Head of caudate nucleus (tissue), 42 donors: ENCODE measurements at regions not wholly inside any gene's neighbourhood (a gene's known extent, or its start where the extent isn't known, plus 50 kb on each side); places are given as distances from the start of the nearest gene placed in this dataset.
A peak's percentile ranks its signal among the peaks of the same experiment; 100 is the strongest.
"Not testable (repeated sequence)": the region's sequence is repeated elsewhere in the genome, so short reads cannot be mapped to it uniquely, and the experiment has no call there.

ENCODE experiments used
- DNase-seq, 42 donors: peaks; one replicate each; pipeline versions ENCODE4 v3.0.0 to v3.0.0-alpha.2; 2020 to 2021; ENCODE audit warnings: mixed read lengths in 7 of 42
- intact Hi-C: fragments of 100-400 bp; cut with DNase I; formaldehyde crosslinking; loops from one replicate; pipeline ENCODE4 v1.15.0; 2022

DNA sequence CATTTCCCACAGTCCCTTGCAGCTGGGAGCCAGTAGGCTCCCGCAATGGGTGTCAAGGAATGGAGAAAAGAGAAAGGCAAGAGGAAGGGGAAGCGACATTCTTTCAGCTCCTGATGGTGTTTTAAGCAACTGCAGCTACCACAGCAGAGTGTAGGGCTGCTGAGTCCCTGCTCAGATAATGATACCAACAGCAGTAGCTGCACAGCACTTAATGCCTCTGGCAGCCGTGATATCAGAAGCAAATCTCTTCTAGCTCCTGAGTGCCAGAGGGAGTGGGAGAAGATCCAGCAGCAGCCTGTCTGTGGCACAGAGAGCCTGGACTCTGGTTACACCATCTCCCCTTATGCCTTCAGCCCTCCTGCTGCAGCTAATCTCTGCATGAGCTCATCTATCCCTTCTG is 186.1 kb upstream of the LMCD1 start:
- DNase-seq, intact Hi-C loops: not testable (repeated sequence)

DNA sequence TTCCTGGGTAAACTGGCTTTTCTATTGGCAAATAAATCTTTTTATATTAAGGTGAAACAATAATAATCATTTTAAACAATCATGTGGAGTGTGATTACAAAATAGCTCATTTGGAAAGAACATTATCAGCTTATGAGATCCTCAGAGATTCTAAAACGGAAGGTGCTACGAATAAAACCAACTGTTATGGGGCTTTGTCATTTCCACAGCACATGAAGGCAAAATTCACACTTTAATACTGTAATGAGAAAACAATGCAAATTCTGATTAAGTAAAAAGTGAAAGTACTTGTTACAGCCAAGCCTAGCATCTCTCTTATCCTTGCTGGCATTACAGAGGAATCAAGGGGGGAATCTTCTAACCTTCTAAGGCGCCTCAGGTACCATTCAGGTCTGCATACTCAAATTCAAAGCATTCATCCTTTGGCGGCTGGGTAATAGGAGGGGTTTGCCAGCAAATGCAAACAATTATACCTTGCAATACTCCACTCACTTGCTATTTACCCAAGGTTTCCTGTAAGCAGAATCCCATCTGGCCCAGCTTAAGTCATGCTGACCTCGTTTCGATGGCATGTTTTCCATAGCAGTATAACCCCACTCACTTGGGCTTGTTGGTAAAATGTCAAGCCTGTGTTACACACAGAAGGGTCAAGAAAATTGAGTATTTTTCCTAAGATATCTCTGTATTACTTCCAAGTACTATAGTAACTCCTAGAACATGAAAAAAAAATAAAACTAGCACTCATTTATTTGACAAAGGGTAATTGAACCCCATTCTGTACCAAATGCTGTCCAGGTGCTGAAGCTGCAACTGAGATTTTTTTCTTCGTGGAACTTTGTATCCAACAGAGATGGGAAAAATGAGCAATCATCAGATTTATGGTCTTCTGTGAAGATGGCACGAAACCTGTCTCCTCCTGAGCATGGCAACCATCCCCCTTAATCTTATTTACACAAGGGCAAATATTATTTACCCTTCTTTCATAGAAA is 183.7 kb upstream of the LMCD1 start:
- intact Hi-C loops = no loop called here
- no peak for DNase-seq

DNA sequence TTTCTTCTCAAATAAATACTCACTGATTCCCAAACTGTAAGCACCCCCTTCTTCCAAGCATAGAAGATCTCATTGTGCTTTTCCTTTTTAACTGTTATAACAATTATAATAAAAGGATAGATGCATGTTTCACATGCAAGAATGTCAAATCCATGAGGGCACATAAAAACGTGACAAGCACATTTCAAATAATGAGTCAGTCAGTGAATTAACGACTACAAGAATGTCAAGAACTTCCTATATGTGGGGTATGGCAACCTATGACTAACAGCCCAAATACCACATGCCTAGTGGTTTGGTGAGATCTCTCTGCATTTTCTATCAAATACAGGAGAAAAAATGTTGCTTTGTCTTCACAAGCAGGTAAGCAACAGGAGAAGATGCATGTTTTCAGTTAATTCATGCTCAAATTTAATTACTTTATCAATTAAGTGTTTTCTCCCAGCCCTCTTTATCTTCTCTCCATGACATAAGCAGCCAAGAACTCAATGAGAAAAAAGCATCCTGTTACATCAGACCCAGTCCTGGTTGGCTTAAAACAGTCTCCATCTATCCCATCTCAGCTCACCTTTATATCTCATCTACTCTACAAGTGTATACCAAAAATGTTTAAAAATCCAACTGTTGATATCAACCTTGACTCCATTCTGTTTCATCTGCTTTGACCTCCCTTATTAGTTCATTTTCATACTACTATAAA is 181.5 kb upstream of the LMCD1 start:
- intact Hi-C loops = loop anchor here (10.0 kb wide), 1 partner anchor 95 kb away; no protein-coding TSS in a partner anchor
- DNase-seq = no peak

DNA sequence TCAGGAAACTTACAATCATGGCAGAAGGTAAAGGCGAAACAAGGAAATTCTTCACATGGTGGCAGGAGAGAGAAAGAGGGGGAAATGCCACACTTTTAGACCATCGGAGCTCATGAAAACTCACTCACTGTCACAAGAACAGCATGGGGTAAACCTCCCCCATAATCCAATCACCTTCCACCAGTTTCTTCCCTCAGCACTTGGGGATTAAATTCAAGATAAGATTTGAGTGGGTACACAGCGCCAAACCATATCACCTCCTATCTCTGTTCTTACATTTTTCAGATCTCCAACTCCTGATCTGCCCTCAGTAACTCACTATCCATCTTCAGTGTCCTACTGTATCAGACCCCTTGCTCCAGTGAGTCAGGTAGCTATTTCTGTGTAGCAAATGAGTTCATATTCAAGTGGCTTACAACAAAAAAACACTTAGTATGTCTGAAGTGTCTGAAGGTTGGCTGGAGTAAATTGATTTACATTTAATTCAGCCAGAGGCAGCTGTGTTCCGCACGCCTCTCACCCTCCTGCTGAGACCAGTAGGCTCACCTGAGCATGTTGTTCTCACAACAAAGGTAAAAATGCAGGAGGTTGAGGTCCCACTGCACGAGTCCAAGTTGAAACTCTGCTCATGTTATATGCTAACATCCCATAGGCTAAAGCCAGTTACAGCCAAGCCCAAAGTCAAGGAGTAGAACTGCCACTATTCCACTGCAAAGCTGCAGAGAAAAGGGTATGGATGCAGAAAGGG is 180.7 kb upstream of the LMCD1 start:
- no peak for DNase-seq
- intact Hi-C loops = loop anchor here (10.0 kb wide), 1 partner anchor 94 kb away; no protein-coding TSS in a partner anchor

DNA sequence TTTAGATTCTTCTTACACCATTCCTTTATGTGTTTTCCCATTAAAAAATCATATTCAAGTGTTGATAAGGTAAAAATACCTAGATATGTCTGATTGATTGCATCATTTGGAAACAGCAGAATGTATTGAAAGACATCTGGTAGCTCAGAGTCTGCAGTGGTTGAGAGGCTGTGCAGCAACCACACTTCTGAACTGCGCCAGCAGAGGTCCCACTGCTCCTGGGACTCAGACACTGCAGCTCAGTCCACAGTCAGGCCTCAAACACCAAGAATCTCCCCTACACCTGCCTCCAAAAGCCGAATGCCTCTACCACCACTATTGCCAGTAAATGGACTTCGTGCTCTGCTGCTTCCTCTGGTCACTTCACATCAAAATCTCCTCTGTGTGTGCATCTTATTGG is 176.9 kb upstream of the LMCD1 start:
- DNase-seq = peak in 41 of 42 donors; percentile 8 to 87 (median 60)
- intact Hi-C loops = loop anchor here (10.0 kb wide), 1 partner anchor 90 kb away; no protein-coding TSS in a partner anchor

DNA sequence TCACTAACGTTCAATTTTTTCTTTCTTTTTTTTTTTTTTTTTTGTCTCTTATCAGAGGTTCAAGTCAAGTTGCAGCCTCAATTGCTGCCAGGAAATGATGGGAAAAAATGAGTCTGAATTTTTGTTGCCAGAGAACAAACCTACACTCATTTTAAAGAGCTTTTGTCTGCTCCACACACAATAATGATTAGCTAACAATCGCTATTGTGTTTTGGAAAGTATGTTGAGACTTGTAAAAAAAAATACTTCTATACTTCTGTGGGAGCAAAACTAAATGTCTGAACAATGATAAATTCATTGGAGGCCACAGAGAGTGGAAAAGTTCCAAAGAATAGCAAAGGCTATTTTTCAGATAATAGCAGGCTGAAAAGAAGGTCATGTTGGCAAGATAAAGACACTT is 176.3 kb upstream of the LMCD1 start:
- peak in 1 of 42 donors; percentile 9 for DNase-seq
- intact Hi-C loops = loop anchor here (10.0 kb wide), 1 partner anchor 89 kb away; no protein-coding TSS in a partner anchor

DNA sequence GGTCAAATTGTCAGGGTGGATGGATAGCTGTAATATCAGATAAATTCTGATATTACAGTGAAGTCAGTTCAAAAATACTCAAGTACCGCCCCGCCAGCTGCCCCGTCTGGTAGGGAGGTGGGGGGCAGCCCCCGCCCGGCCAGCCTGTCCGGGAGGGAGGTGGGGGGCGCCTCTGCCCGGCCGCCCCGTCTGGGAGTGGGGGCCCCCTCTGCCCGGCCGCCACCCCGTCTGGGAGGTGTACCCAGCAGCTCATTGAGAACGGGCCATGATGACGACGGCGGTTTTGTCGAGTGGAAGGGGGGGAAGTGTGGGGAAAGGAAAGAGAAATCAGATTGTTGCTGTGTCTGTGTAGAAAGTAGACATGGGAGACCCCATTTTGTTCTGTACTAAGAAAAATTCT is 175.8 kb upstream of the LMCD1 start:
- intact Hi-C loops = loop anchor here (10.0 kb wide), 1 partner anchor 89 kb away; no protein-coding TSS in a partner anchor
- peak in 34 of 42 donors; percentile 6 to 65 (median 28) for DNase-seq

DNA sequence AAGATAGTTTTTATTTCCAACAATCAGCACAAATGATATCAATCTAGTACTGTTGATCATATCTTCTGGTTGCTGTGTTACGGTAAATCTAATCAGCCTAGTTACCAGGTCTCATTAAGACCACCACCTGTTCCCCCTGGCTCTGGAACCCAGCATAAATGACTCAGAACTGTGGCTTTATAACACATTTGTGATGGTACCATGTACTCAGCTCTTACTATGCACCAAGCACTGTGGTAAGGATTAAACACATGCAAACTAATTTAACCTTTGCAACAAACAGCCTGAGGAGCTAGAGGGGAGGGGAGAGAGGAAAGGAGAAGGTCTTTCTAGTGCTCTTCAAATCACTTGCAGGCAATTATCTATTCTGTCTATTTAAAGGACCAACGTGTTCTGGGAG is 173.9 kb upstream of the LMCD1 start:
- DNase-seq = no peak
- intact Hi-C loops = loop anchor here (10.0 kb wide), 1 partner anchor 87 kb away; no protein-coding TSS in a partner anchor

DNA sequence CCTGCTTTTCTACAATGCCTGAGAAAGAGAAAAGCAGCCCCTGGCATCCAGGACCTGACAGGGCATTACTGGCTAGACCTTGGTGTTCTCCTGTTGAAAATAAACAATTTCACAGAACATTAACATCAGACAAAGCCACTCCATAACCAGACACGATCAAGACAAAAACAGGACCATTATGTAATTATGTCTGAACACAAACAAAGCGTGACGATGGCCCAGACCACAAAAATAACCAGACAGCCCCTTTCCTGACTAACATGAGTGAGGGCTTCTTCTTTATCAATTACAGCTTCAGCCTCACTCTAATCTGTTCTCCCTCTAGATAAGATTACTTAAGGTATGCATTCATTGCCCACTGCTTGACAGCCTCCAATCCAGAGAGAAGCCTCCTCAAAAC is 172.7 kb upstream of the LMCD1 start:
- no peak for DNase-seq
- intact Hi-C loops = loop anchor here (10.0 kb wide), 1 partner anchor 86 kb away; no protein-coding TSS in a partner anchor

DNA sequence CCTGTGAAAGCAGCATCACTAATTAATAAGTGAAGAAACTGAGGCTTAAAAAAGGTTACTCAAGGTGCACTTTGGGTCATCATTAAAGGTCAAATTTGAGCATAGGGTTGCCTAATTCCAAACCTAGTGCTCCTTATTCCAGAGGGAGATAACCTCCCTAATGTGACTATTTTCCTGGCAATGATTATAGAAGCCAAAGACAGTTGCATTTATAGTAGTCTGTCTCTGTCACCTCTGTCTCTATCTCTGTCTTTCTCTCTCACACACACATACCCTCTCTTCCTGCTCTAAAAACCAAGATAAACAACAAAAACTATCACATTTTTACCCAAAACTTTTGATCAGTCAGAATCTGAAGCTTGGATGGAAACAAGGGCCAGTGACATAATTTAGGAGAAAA is 172.0 kb upstream of the LMCD1 start:
- no peak for DNase-seq
- intact Hi-C loops = loop anchor here (10.0 kb wide), 1 partner anchor 85 kb away; no protein-coding TSS in a partner anchor

DNA sequence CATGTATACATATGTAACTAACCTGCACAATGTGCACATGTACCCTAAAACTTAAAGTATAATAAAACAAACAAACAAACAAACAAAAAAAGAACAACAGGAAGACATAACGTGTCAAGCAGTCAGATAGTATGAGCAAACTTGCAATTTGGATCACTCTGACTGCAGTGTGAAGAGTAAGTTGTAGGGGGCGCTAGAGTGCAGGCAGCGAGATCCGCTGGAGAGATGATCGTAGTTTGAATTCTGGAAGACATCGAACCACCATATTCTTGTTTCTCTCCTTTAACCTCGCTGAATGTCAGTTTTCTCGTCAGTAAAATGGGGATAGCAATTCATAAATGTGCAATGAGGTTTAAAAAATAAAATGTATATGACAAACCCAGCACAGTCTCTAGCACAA is 165.2 kb upstream of the LMCD1 start:
- intact Hi-C loops = no loop called here
- no peak for DNase-seq

DNA sequence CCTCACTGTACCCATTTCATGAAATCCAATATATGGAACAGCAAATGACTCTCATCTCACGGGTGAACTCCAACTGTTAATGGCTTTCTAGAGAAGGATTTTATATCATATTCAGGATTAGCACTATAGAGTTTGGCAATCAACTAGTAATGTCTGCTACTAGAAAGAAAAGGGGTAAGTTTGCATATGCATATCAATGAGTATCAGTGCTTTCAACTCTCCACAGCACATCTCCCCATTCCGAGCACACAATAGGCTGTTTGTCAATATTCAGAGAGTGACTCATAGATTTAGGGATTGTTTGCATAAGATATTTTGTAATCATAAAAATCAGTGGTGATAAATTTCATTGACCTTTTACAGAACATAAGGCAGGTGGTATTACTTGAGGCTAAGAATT is 163.2 kb upstream of the LMCD1 start:
- DNase-seq = no peak
- intact Hi-C loops = no loop called here

DNA sequence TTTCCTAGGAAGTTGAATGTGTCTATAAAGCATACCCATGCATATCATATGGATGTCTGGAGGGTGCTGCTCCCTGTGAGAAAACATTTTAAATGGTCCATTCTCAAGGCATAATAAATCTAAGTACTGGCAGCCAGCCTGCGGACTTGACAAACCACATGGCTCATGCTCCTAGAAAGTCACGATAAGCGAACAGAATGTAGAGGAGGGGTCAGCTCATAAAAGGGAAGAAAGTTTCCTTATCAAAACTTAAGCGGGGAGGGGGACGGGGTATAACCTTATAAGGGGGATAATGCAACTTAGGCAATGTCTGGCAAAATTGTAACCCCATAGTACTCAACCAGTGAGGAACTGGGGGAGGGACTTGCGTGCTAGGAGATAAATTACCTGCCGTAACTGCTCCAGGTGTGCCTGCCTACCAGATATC is 159.8 kb upstream of the LMCD1 start:
- DNase-seq = no peak
- intact Hi-C loops = no loop called here

DNA sequence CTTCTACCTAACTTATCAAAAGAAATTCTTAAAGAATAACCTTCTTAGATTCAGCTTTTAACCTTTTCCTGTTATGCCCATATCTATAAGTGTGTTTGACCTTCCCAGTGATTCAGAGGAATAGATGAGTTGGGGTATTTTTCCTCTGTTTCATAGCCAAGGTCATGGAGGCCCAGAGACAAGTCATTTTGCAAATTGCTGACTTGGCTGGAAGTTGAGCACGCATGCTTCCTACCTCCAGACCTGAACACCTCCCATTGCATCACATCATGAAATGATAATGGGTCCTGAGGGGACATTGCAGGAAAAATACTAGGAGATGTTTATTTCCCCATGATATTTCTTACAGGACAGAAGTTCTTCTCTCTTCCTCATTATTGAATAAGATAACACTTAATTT is 158.6 kb upstream of the LMCD1 start:
- DNase-seq = no peak
- intact Hi-C loops = no loop called here

DNA sequence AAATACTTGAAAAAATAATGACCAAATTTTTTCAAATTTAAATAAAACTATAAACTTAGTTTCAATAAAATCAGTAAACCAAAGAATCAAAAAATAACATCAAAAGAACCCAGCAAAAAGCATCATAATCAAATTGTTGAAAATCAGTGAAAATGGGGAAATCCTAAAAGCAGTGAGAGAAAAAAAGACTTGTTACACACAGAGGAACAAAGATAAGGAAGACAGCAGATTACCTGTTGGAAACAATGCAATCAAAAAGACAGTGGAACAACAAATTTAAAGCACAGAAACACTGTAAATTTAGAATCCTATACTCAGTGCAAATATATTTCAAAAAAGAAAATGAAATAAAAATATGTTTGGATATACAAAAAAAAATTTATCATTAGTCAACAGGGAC is 156.2 kb upstream of the LMCD1 start:
- intact Hi-C loops = no loop called here
- DNase-seq = no peak

DNA sequence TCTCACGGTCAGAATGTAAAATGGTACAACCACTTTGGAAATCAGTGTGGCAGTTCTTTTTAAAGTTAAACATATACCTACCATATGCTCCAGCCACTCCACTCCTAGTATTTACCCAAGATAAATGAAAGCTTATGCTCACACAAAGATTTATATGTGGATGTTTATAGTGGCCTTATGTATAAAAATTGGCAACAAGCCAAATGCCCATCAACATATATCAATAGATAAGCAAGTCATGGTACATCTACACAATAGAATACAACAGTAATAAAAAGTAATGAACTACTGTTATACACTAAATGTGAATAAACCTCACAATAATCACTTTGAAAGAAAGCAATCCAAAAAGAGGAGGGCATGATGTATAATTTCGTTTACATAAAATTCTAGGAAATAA is 153.5 kb upstream of the LMCD1 start:
- DNase-seq = no peak
- intact Hi-C loops = no loop called here

DNA sequence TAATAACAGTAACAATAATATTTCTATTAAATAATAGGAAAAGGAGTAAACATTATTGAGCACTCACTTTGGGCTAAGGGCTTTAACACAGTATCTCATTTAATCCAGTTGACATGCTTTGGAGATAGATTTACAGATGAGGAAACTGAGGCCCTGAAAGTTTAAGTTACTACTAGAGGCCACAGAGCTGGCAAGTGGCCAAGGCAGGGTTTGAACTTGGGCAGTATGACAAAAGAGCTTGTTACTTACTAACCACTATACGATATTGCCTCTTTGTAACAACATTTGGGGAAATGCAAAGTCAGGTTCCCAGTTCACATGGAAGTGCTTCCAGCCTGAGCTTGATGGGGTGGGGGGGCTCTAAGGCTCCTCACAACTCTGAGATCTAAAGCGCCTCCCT is 149.1 kb upstream of the LMCD1 start:
- intact Hi-C loops = no loop called here
- peak in 1 of 42 donors; percentile 28 for DNase-seq

DNA sequence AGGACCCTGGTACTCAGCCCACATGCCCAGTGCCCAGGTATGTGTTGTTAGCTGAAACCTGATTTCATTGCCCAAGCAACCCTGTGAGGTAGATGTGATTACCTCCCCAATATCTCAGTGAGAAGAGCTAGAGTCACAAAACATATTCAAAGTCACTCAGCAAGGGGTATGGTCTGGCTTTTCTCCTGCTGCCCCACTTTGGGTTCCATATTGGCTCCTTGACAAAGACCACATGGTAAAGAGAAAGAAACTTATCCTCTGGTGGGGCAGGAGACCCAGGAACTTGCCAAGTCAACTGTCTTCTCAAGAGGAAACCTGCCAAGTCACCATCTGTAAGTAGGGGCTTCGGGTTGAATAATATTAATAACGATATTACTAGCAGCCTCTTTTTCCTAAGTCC is 148.3 kb upstream of the LMCD1 start:
- intact Hi-C loops = no loop called here
- no peak for DNase-seq

DNA sequence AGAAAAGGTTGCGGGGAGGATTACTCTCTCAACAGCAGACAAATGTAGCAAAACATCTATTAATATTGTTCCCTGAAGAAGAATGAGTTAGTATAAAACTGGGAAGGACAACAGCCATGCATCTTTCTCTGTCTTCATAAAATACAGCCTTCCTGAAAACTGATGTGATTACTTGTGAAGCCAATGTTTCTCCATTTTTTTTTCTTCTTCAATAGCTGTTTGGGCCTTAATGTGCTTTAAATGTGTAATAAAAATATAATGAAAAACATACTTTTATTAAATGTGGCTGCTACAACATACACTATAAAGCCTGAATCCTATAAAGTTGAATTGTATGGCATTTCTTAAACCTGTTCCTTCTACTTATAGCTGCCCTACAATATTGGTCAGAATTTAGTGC is 146.3 kb upstream of the LMCD1 start:
- intact Hi-C loops = no loop called here
- no peak for DNase-seq
